ENCODE measurements at regions not wholly inside any gene's neighbourhood (a gene's known extent, or its start where the extent isn't known, plus 50 kb on each side); places are given as distances from the start of the nearest gene placed in this dataset.

GRCh38 chr6:82056567-82056966 lies 191.0 kb downstream of the IBTK start:
- Mint-ChIP-seq H3K9me3 (no peaks in the 10 kb centered on the region), H3K4me1 (no peaks in the 10 kb centered on the region)
- CTCF ChIA-PET = no interaction called here

GRCh38 chr6:82045965-82046756 lies 201.4 kb downstream of the IBTK start:
- H3K36me3 Mint-ChIP-seq = no peaks in the 10 kb centered on the region
- CTCF ChIA-PET = no interaction called here
- no peaks in the 10 kb centered on the region for H3K27me3 Mint-ChIP-seq
- no peaks in the 10 kb centered on the region for H3K4me1 Mint-ChIP-seq
- H3K27ac Mint-ChIP-seq = no peak overlapping the region
- DNase-seq = no peak
- H3K9me3 Mint-ChIP-seq = no peaks in the 10 kb centered on the region
- H3K4me3 Mint-ChIP-seq = no peak overlapping the region

More at GRCh38 chr6:82056567-82056966, 191.0 kb downstream of the IBTK start:
- Mint-ChIP-seq H3K4me3 (no peak overlapping the region), H3K27ac (no peak overlapping the region), H3K36me3 (no peaks in the 10 kb centered on the region), H3K27me3 (no peaks in the 10 kb centered on the region)
- DNase-seq = no peak

DNA sequence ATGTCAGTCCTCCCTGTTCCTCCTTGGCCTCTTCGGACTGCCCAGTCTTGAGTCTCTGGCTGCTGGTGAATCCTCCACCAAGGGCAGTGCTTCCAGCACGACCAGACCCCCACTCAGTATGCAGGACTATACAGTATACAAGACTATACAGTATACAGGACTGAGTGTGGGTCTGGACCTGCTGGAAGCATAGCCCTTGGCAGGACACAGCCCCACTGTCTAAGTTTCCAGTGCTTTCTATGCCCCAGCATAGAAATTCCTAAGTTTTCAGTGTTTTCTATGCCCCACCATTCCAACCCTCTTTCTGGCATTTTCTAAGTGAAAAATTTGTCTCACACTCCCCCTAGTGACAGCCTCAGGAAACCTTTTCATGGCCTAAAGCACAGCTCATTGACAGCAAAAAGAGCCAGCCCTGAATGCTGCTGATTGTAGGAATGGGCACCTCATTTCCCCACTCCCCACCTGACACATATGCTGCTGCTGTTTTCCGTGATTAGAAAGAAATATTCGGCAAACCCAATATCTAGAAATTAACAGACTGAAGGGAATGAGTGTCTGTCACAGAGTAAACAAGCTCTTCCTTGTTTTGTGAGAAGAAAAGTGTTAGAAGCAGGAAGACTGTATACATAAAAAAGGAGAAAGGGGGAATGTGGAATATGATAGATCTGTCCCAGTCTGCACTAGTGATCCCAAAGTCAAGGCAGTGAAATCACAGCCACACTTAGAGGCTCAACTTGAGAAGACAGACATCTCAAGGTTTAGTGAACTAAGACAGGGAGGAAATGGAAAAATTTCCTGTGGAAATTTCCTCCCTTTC lies 206.9 kb downstream of the IBTK start:
- Mint-ChIP-seq H3K9me3 (no peaks in the 10 kb centered on the region), H3K27ac (no peak overlapping the region), H3K36me3 (no peaks in the 10 kb centered on the region), H3K27me3 (peaks cover 3% of the 10 kb centered on the region), H3K4me1 (no peaks in the 10 kb centered on the region), H3K4me3 (no peak overlapping the region)
- no peak for DNase-seq
- CTCF ChIA-PET = interaction anchor here (0.8 to 1.2 kb wide), 2 partner anchors 19 to 1006 kb away, joined by 3 read pairs; no protein-coding TSS in a partner anchor

DNA sequence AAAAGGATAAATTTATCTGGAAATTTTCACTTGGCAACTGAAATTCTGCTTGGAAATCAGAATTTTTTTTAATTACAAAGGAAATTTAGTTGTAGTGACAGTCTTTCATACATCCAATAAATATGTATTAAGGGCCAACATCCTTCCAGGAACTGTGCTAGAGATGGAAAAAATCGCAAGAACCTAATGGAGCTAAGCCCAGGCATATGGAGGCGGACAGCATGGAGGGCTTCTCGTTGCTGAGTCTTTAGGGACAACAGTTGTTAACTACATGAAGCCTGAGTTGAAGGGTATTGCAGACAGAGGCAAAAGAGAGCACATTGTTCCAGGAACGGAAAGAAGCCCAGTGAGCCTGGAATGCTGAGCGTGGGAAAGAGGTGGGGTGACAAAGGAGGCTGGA lies 208.9 kb downstream of the IBTK start:
- no peaks in the 10 kb centered on the region for H3K36me3 Mint-ChIP-seq
- H3K4me1 Mint-ChIP-seq = no peaks in the 10 kb centered on the region
- no peak for DNase-seq
- no peak overlapping the region for H3K4me3 Mint-ChIP-seq
- CTCF ChIA-PET = no interaction called here
- no peaks in the 10 kb centered on the region for H3K9me3 Mint-ChIP-seq
- no peak overlapping the region for H3K27ac Mint-ChIP-seq
- H3K27me3 Mint-ChIP-seq = peaks cover 3% of the 10 kb centered on the region

DNA sequence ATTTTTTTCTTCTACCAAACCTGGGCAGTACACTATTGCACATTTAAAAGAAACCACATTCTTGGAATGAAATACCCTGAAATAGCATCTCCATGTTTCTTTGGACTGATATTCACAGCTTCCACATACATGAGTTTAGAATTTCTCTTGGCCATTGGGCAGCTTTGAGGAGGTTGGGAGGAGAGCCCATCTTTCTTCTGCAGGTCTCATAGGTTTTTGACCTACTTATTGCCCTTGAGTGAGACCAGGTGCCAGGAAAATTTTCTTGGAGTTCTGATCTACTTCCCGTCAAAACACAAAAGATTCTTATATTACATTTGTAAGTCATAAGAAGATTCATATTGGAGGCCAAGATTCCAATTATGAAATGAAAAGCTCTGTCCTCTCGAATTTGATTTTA lies 212.0 kb downstream of the IBTK start:
- H3K4me3 Mint-ChIP-seq = no peak overlapping the region
- H3K9me3 Mint-ChIP-seq = no peaks in the 10 kb centered on the region
- no peak overlapping the region for H3K27ac Mint-ChIP-seq
- CTCF ChIA-PET = no interaction called here
- peaks cover 3% of the 10 kb centered on the region for H3K27me3 Mint-ChIP-seq
- DNase-seq = no peak
- H3K4me1 Mint-ChIP-seq = no peaks in the 10 kb centered on the region
- H3K36me3 Mint-ChIP-seq = no peaks in the 10 kb centered on the region

DNA sequence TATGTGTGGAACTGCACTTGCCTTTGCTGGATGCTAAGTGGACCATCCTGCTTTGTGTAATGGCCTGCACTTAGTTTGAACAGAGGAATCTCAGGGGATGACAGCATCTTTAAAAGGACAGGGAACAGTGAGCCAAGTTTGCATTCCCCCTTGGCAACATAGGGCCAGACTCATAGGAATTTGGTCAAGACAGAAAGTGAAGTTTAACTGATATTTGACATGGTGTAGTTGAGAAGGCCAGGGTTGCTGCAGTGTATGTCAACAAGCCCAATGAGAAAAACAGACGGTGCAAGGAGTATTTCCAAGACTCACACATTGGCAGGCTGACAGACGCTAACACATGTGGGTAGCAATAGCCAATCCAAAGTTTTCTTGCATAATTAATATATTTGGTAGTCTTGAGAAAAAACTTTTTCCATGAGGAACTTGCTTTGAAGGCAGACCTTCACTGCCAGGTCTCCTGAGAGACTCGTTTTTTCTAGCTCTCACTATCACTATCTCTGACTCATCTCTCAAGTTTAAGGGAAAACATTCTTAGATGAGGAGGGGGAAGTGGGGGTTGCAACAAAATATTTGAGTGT lies 213.8 kb downstream of the IBTK start:
- CTCF ChIA-PET = interaction anchor here (0.6 kb wide), 1 partner anchor 704 kb away, joined by 4 read pairs; no protein-coding TSS in a partner anchor
- Mint-ChIP-seq H3K4me1 (no peaks in the 10 kb centered on the region), H3K36me3 (no peaks in the 10 kb centered on the region), H3K9me3 (no peaks in the 10 kb centered on the region), H3K4me3 (no peak overlapping the region), H3K27me3 (peaks cover 3% of the 10 kb centered on the region), H3K27ac (no peak overlapping the region)
- no peak for DNase-seq

DNA sequence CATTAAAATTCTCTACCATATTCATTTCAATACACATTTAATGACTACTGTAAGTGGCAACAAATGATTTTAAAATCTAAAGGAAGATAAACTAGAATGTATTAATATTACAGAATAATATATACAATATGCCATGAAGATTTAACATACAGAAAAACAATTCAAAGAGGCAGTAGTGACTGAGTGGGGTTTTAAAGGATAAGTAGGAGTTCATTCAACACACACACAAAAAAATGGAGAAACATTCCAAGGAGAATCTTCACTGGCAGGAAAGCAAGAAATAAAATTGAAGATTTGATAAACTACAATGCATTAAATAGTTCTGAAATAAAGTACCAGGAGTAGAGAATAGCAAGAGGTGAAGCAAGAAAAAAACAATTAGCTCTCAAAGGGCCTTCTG lies 215.1 kb downstream of the IBTK start:
- no peak for DNase-seq
- no peak overlapping the region for H3K27ac Mint-ChIP-seq
- CTCF ChIA-PET = no interaction called here
- no peaks in the 10 kb centered on the region for H3K4me1 Mint-ChIP-seq
- H3K9me3 Mint-ChIP-seq = no peaks in the 10 kb centered on the region
- H3K4me3 Mint-ChIP-seq = no peak overlapping the region
- no peaks in the 10 kb centered on the region for H3K36me3 Mint-ChIP-seq
- H3K27me3 Mint-ChIP-seq = peaks cover 1% of the 10 kb centered on the region

DNA sequence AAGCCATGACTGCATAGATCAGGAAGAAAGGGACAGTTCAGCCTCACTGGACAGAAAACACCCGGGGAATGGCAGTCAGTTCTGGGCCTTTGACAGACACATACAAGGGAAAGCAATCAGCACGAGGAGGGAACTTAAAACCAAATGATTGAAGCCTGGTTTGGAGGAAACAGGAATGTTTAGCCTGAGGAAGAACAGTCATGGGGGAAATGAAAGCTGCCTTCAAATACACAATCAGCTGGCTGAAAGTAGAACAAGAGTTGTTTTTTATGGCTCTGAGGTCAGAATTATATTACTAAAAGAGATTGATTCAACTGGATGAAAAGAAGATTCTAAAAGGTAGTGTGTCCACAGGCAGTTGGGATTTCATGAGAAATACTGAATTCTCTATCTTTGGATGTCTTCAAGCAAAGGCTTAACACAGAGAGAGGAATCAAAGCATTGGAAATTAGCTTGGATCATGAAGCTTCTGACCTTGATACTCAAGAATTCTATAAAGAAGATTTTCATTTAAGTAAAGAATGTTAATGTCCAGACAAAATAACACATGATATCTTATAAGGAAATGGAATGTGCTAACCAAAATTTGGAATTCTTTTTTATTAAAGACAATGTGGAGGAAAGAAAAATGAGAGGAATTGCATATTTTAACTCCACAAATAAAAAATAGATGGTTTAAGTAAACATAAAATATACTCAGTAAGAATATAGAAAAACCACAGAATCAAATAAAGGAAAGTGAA lies 216.6 kb downstream of the IBTK start:
- Mint-ChIP-seq H3K27ac (no peak overlapping the region), H3K27me3 (no peaks in the 10 kb centered on the region), H3K4me1 (no peaks in the 10 kb centered on the region), H3K9me3 (no peaks in the 10 kb centered on the region), H3K36me3 (no peaks in the 10 kb centered on the region), H3K4me3 (no peak overlapping the region)
- no peak for DNase-seq
- CTCF ChIA-PET = no interaction called here

DNA sequence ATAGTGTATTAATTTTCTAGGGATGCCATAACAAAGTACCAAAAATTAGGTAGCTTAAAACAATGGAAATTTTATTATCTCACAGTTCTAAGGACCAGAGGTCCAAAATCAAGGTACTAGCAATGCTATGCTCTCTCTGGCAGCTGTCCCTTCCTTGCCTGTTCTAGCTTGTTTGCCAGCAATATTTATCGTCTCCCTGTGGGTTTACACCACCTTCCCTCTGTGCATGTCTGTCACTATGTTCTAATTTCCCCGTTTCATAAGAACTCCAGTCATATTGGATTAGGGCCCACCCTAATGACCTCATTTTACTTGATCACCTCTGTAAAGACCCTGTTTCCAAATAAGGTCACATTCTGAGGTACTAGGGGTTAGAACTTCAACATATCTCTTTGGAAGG lies 217.2 kb downstream of the IBTK start:
- H3K27ac Mint-ChIP-seq = no peak overlapping the region
- CTCF ChIA-PET = no interaction called here
- H3K36me3 Mint-ChIP-seq = no peaks in the 10 kb centered on the region

GRCh38 chr6:82025271-82025670 lies 222.3 kb downstream of the IBTK start:
- H3K27ac Mint-ChIP-seq = no peak overlapping the region
- no peak overlapping the region for H3K4me3 Mint-ChIP-seq
- no peak for DNase-seq
- no peaks in the 10 kb centered on the region for H3K9me3 Mint-ChIP-seq
- H3K4me1 Mint-ChIP-seq = no peaks in the 10 kb centered on the region
- no peaks in the 10 kb centered on the region for H3K36me3 Mint-ChIP-seq
- CTCF ChIA-PET = no interaction called here
- no peaks in the 10 kb centered on the region for H3K27me3 Mint-ChIP-seq

More for the DNA sequence above, 217.2 kb downstream of the IBTK start:
- Mint-ChIP-seq H3K4me1 (no peaks in the 10 kb centered on the region), H3K4me3 (no peak overlapping the region), H3K27me3 (no peaks in the 10 kb centered on the region), H3K9me3 (no peaks in the 10 kb centered on the region)
- no peak for DNase-seq

DNA sequence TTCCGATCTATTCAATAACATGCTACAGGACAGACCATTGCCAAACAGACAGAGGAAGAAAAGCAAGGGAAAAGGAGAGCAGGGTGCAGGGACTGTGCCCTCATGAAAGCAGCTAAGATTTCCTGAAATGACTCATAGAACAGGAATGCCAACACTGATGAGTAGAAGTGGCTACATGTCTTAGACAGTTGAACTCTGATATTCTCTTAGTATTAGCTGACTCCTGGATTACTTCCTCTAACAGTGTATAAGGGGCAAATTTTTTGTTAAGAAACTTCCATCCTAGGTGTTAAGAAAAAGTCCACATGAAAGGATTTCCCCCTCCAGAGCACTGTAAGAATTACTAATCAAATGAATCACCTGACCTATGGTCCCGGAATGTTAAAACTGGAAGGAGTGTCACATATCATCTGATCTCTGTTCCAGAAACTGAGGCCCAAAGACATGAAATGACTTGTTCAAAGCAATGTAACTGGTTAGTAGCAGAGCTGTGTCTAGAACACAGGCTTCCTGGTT lies 224.9 kb downstream of the IBTK start:
- Mint-ChIP-seq H3K36me3 (no peaks in the 10 kb centered on the region), H3K4me3 (no peak overlapping the region), H3K4me1 (no peaks in the 10 kb centered on the region), H3K27ac (no peak overlapping the region), H3K9me3 (no peaks in the 10 kb centered on the region), H3K27me3 (no peaks in the 10 kb centered on the region)
- DNase-seq = no peak
- CTCF ChIA-PET = no interaction called here

- no peaks in the 10 kb centered on the region for H3K9me3 Mint-ChIP-seq
- DNase-seq = no peak
- no peaks in the 10 kb centered on the region for H3K4me1 Mint-ChIP-seq
- no peaks in the 10 kb centered on the region for H3K27me3 Mint-ChIP-seq
- CTCF ChIA-PET = no interaction called here
- H3K4me3 Mint-ChIP-seq = no peak overlapping the region
- no peaks in the 10 kb centered on the region for H3K36me3 Mint-ChIP-seq
- no peak overlapping the region for H3K27ac Mint-ChIP-seq
Observed at GRCh38 chr6:82017773-82018172, 229.8 kb downstream of the IBTK start.

- no peak for DNase-seq
- no peaks in the 10 kb centered on the region for H3K4me1 Mint-ChIP-seq
- no peak overlapping the region for H3K27ac Mint-ChIP-seq
- H3K27me3 Mint-ChIP-seq = no peaks in the 10 kb centered on the region
- H3K36me3 Mint-ChIP-seq = no peaks in the 10 kb centered on the region
- H3K4me3 Mint-ChIP-seq = no peak overlapping the region
- no peaks in the 10 kb centered on the region for H3K9me3 Mint-ChIP-seq
- CTCF ChIA-PET = interaction anchor here (1.1 kb wide), 1 partner anchor 11 kb away, joined by 4 read pairs; no protein-coding TSS in a partner anchor
Observed at GRCh38 chr6:82017288-82017687, 230.3 kb downstream of the IBTK start.

DNA sequence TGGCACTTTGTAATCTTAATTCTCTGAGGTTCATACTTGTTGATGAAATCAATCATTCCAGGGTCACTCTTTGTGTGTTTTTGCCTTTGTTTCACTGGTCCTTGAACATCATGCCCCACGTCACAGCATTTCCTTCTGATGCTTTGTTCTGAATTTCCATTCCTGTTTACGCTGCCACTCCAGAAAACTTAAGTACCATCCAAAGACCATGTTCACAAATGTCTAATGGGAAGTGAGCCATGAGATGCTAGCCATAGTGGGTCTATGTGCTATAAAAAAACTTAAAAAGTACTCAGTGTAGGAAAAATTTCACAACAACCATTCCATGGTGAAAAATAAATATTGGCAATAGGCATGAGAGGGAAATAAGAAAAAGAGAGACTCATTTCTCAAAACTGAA lies 232.0 kb downstream of the IBTK start:
- H3K27ac Mint-ChIP-seq = no peak overlapping the region
- H3K27me3 Mint-ChIP-seq = no peaks in the 10 kb centered on the region
- no peaks in the 10 kb centered on the region for H3K36me3 Mint-ChIP-seq

More for the DNA sequence above, 232.0 kb downstream of the IBTK start:
- CTCF ChIA-PET = no interaction called here
- H3K4me1 Mint-ChIP-seq = no peaks in the 10 kb centered on the region
- DNase-seq = no peak
- no peak overlapping the region for H3K4me3 Mint-ChIP-seq
- H3K9me3 Mint-ChIP-seq = no peaks in the 10 kb centered on the region

All from activated naive CD4-positive, alpha-beta T cell treated with anti-CD3 and anti-CD28 coated beads, Interleukin-2, amount 10 ng/mL, durations not matched to agents 7 days and 5 days (primary cell).